Naive thymus-derived CD4-positive, alpha-beta T cell (primary cell): ENCODE measurements at regions not wholly inside any gene's neighbourhood (a gene's known extent, or its start where the extent isn't known, plus 50 kb on each side); places are given as distances from the start of the nearest gene placed in this dataset.

Source experiments
- ATAC-seq: fragments of 150-1000 bp; cut with Tn5 transposase; 2 replicates; pipeline ENCODE4 v1.10.0; 2021; ENCODE audit warnings: mild to moderate bottlenecking, moderate library complexity
- CTCF ChIA-PET: fragments of 350-600 bp; sonication (Branson Sonifier 250); formaldehyde crosslinking; loops from one replicate; lab custom pipeline; 2021; ENCODE audit warnings: antibody characterized with exemption; lab: Charles Lee
- POLR2A ChIA-PET: fragments of 350-600 bp; sonication (Branson Sonifier 250); formaldehyde crosslinking; loops from one replicate; lab custom pipeline; 2021; ENCODE audit warnings: antibody characterized with exemption, inconsistent platforms; lab: Charles Lee
- DNase-seq, 9 donors: peaks; one replicate each; pipeline versions ENCODE4 v3.0.0 to v3.0.0-alpha.2; 2020 to 2022; ENCODE audit warnings: mixed read lengths in 1 of 9
- H3K27ac ChIP-seq: one replicate; pipeline ENCODE4 v1.7.0; 2013; ENCODE audit warnings: mild to moderate bottlenecking, low read depth, low read length, moderate library complexity
- H3K27me3 ChIP-seq, 2 donors: one replicate each; pipeline ENCODE4 v1.7.0; 2013; ENCODE audit warnings: low read length in 2 of 2, mild to moderate bottlenecking in 2 of 2, moderate library complexity in 2 of 2; ENCODE audit not compliant: control insufficient read depth in 2 of 2, insufficient read depth in 2 of 2
- H3K36me3 ChIP-seq, 3 experiments: 1 replicate in 2 of 3; 2 replicates in 1 of 3; pipeline ENCODE4 v1.7.0; 2013; ENCODE audit warnings: low read length in 3 of 3, mild to moderate bottlenecking in 3 of 3, moderate library complexity in 1 of 3; ENCODE audit not compliant: insufficient read depth in 3 of 3, control insufficient read depth in 2 of 3
- H3K4me1 ChIP-seq, 2 donors: one replicate each; pipeline ENCODE4 v1.7.0; 2013; ENCODE audit warnings: low read length in 2 of 2, mild to moderate bottlenecking in 2 of 2, moderate library complexity in 1 of 2; ENCODE audit not compliant: control insufficient read depth in 2 of 2, insufficient read depth in 2 of 2
- H3K4me3 ChIP-seq: 2 replicates; pipeline ENCODE4 v1.7.0; 2013; ENCODE audit warnings: mild to moderate bottlenecking, low read length
- H3K9me3 ChIP-seq, 3 experiments: 1 replicate in 2 of 3; 2 replicates in 1 of 3; pipeline ENCODE4 v1.7.0; 2013; ENCODE audit warnings: low read length in 3 of 3; ENCODE audit not compliant: control insufficient read depth in 2 of 3
- H3K27ac Mint-ChIP-seq, 9 donors: one replicate each; pipeline ENCODE4 v1.8.0; 2020 to 2022; ENCODE audit warnings: mixed read lengths in 9 of 9, mild to moderate bottlenecking in 8 of 9, moderate library complexity in 5 of 9, inconsistent platforms in 2 of 9
- H3K27me3 Mint-ChIP-seq, 5 donors: one replicate each; pipeline ENCODE4 v1.8.0; 2021 to 2022; ENCODE audit warnings: mixed read lengths in 5 of 5, mild to moderate bottlenecking in 1 of 5
- H3K36me3 Mint-ChIP-seq, 5 donors: one replicate each; pipeline ENCODE4 v1.8.0; 2020 to 2022; ENCODE audit warnings: mixed read lengths in 5 of 5, mild to moderate bottlenecking in 3 of 5, inconsistent platforms in 1 of 5
- H3K4me1 Mint-ChIP-seq, 7 donors: one replicate each; pipeline ENCODE4 v1.8.0; 2020 to 2022; ENCODE audit warnings: mixed read lengths in 7 of 7, mild to moderate bottlenecking in 3 of 7, inconsistent platforms in 1 of 7
- H3K4me3 Mint-ChIP-seq, 10 donors: one replicate each; pipeline ENCODE4 v1.8.0; 2020 to 2022; ENCODE audit warnings: mild to moderate bottlenecking in 10 of 10, mixed read lengths in 10 of 10, moderate library complexity in 6 of 10, inconsistent platforms in 2 of 10
- H3K9me3 Mint-ChIP-seq, 11 donors: one replicate each; pipeline ENCODE4 v1.8.0; 2020 to 2022; ENCODE audit warnings: mixed read lengths in 11 of 11, mild to moderate bottlenecking in 4 of 11, inconsistent platforms in 1 of 11, moderate library complexity in 1 of 11
- intact Hi-C, 2 donors: fragments of 100-400 bp; cut with micrococcal nuclease; formaldehyde crosslinking; loops; one replicate each; pipeline ENCODE4 v1.15.1; 2023

GRCh38 chr12:24416423-24417109, 467.1 kb upstream of the SOX5 start:
- no peaks in the 10 kb centered on the region for H3K36me3 Mint-ChIP-seq
- Histone ChIP-seq H3K4me3 (no peak overlapping the region), H3K9me3 (no peaks in the 10 kb centered on the region), H3K4me1 (no peaks in the 10 kb centered on the region), H3K27ac (no peak overlapping the region), H3K27me3 (no peaks in the 10 kb centered on the region), H3K36me3 (no peaks in the 10 kb centered on the region)
- H3K9me3 Mint-ChIP-seq = peaks cover 0 to 6% (median 0%) of the 10 kb centered on the region in 11 donors
- POLR2A ChIA-PET = no interaction called here
- peaks cover 0 to 3% (median 0%) of the 10 kb centered on the region in 5 donors for H3K27me3 Mint-ChIP-seq
- no peak overlapping the region for H3K27ac Mint-ChIP-seq
- H3K4me1 Mint-ChIP-seq = no peaks in the 10 kb centered on the region
- H3K4me3 Mint-ChIP-seq = no peak overlapping the region
- ATAC-seq (no peak), DNase-seq (no peak)
- intact Hi-C loops = no loop called here
- CTCF ChIA-PET = no interaction called here

DNA sequence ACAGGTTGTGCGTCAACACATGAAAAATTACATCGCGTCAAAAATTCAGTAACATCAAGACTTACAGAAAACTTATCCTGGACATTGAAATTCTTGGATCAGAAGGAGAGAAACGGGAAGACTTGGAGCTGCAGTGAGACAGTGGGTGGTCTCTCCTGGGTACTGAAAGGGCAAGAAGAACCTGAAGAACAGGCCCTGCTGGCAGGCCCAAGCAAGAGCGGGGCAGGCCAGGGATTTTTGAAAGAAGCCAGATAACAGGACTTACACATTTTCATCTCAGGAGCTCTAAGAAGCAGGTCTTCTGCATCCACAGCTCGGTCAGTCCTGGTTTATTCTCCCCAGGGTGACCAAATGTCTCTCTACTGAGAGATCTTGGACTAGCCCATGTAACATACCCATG, 466.5 kb upstream of the SOX5 start:
- ChIA-PET POLR2A (no interaction called here), CTCF (no interaction called here)
- ATAC-seq = no peak

GRCh38 chr12:24414480-24414879, 465.0 kb upstream of the SOX5 start:
- Histone ChIP-seq H3K4me3 (no peak overlapping the region), H3K4me1 (no peaks in the 10 kb centered on the region), H3K9me3 (no peaks in the 10 kb centered on the region), H3K27me3 (no peaks in the 10 kb centered on the region), H3K27ac (no peak overlapping the region), H3K36me3 (no peaks in the 10 kb centered on the region)
- Mint-ChIP-seq H3K4me3 (no peak overlapping the region), H3K36me3 (no peaks in the 10 kb centered on the region), H3K27me3 (peaks cover 0 to 4% (median 0%) of the 10 kb centered on the region in 5 donors), H3K4me1 (no peaks in the 10 kb centered on the region), H3K9me3 (peaks cover 0 to 3% (median 0%) of the 10 kb centered on the region in 11 donors), H3K27ac (no peak overlapping the region)
- ChIA-PET CTCF (no interaction called here), POLR2A (no interaction called here)
- intact Hi-C loops = no loop called here
- no peak for ATAC-seq
- DNase-seq = no peak

More for the DNA sequence above, 466.5 kb upstream of the SOX5 start:
- Histone ChIP-seq H3K36me3 (no peaks in the 10 kb centered on the region), H3K4me3 (no peak overlapping the region), H3K27me3 (no peaks in the 10 kb centered on the region), H3K9me3 (no peaks in the 10 kb centered on the region), H3K4me1 (no peaks in the 10 kb centered on the region), H3K27ac (no peak overlapping the region)
- Mint-ChIP-seq H3K27me3 (peaks cover 0 to 3% (median 0%) of the 10 kb centered on the region in 5 donors), H3K9me3 (peaks cover 0 to 3% (median 0%) of the 10 kb centered on the region in 11 donors), H3K36me3 (no peaks in the 10 kb centered on the region), H3K27ac (no peak overlapping the region), H3K4me3 (no peak overlapping the region), H3K4me1 (no peaks in the 10 kb centered on the region)
- intact Hi-C loops = no loop called here
- no peak for DNase-seq

GRCh38 chr12:24411948-24412347, 462.5 kb upstream of the SOX5 start:
- H3K4me3 Mint-ChIP-seq = no peak overlapping the region
- peaks cover 0 to 8% (median 0%) of the 10 kb centered on the region in 5 donors for H3K27me3 Mint-ChIP-seq
- DNase-seq (no peak), ATAC-seq (no peak)
- Histone ChIP-seq H3K27ac (no peak overlapping the region), H3K9me3 (no peaks in the 10 kb centered on the region), H3K36me3 (no peaks in the 10 kb centered on the region), H3K27me3 (no peaks in the 10 kb centered on the region), H3K4me3 (no peak overlapping the region), H3K4me1 (no peaks in the 10 kb centered on the region)
- H3K36me3 Mint-ChIP-seq = no peaks in the 10 kb centered on the region
- intact Hi-C loops = no loop called here
- CTCF ChIA-PET = no interaction called here
- no peak overlapping the region for H3K27ac Mint-ChIP-seq
- peaks cover 0 to 8% (median 0%) of the 10 kb centered on the region in 7 donors for H3K4me1 Mint-ChIP-seq
- H3K9me3 Mint-ChIP-seq = peaks cover 0 to 3% (median 0%) of the 10 kb centered on the region in 11 donors
- POLR2A ChIA-PET = no interaction called here

- Mint-ChIP-seq H3K4me3 (no peak overlapping the region), H3K27me3 (peaks cover 0 to 8% (median 0%) of the 10 kb centered on the region in 5 donors), H3K27ac (no peak overlapping the region), H3K4me1 (peaks cover 0 to 8% (median 0%) of the 10 kb centered on the region in 7 donors), H3K36me3 (no peaks in the 10 kb centered on the region), H3K9me3 (peaks cover 0 to 5% (median 0%) of the 10 kb centered on the region in 11 donors)
- ChIA-PET POLR2A (no interaction called here), CTCF (no interaction called here)
- no peaks in the 10 kb centered on the region for H3K27me3 ChIP-seq
- no peak for DNase-seq
- H3K27ac ChIP-seq = no peak overlapping the region
- H3K4me3 ChIP-seq = no peak overlapping the region
- intact Hi-C loops = no loop called here
- H3K9me3 ChIP-seq = no peaks in the 10 kb centered on the region
- H3K36me3 ChIP-seq = no peaks in the 10 kb centered on the region
- no peaks in the 10 kb centered on the region for H3K4me1 ChIP-seq
- no peak for ATAC-seq
Measured at GRCh38 chr12:24409868-24410267, 460.4 kb upstream of the SOX5 start.

DNA sequence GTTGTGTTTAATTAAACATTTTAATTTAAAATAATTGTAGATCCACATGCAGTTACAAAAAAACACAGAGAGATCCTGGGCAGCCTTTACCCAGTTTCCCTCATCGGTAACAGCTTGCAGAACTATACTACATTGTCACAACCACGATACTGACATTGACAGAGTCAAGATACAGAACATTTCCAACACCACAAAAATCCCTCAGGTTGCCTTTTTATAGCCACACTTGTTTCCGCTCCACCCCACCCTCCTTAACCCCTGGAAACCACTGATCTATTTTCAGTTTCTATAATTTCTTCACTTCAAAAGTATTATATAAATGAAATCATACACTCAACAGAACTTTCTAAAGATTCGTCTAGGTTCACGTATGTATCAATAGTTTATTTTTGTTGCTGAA, 458.8 kb upstream of the SOX5 start:
- ChIA-PET CTCF (no interaction called here), POLR2A (interaction anchor here (0.6 kb wide), 1 partner anchor 165 kb away, joined by 3 read pairs; no protein-coding TSS in a partner anchor)
- peaks cover 0 to 8% (median 0%) of the 10 kb centered on the region in 5 donors for H3K27me3 Mint-ChIP-seq
- Histone ChIP-seq H3K4me3 (no peak overlapping the region), H3K27ac (no peak overlapping the region), H3K27me3 (no peaks in the 10 kb centered on the region), H3K4me1 (no peaks in the 10 kb centered on the region), H3K9me3 (no peaks in the 10 kb centered on the region), H3K36me3 (no peaks in the 10 kb centered on the region)
- no peaks in the 10 kb centered on the region for H3K36me3 Mint-ChIP-seq
- H3K27ac Mint-ChIP-seq = no peak overlapping the region
- H3K4me3 Mint-ChIP-seq = no peak overlapping the region
- DNase-seq = no peak
- H3K9me3 Mint-ChIP-seq = peaks cover 0 to 9% (median 0%) of the 10 kb centered on the region in 11 donors
- intact Hi-C loops = no loop called here
- no peak for ATAC-seq
- peaks cover 0 to 8% (median 0%) of the 10 kb centered on the region in 7 donors for H3K4me1 Mint-ChIP-seq

DNA sequence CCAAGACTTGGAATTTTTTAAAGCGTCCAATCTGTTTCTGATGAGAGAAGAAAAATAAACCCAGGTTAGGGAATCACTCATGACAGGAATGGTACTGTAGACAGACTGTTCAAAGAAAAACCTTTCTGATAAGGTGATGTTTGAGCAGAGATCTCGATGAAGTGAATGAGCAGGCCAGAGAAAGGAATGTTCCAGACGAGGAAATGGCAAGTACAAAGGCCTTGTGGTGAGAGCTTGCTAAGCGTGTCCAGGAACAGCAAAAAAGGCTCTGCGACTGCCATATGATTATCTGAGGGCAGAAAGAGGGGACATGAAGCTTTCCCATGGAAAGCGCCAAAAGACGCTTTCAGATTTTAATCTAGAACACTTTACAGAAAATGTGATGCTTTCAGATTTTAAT, 458.4 kb upstream of the SOX5 start:
- no peak overlapping the region for H3K27ac ChIP-seq
- no peak overlapping the region for H3K4me3 ChIP-seq
- no peak for ATAC-seq
- DNase-seq = no peak
- peaks cover 0 to 9% (median 0%) of the 10 kb centered on the region in 11 donors for H3K9me3 Mint-ChIP-seq
- H3K27me3 ChIP-seq = no peaks in the 10 kb centered on the region
- ChIA-PET POLR2A (interaction anchor here (0.6 kb wide), 1 partner anchor 165 kb away, joined by 3 read pairs; no protein-coding TSS in a partner anchor), CTCF (no interaction called here)
- no peaks in the 10 kb centered on the region for H3K36me3 Mint-ChIP-seq
- peaks cover 0 to 8% (median 0%) of the 10 kb centered on the region in 7 donors for H3K4me1 Mint-ChIP-seq
- no peaks in the 10 kb centered on the region for H3K9me3 ChIP-seq
- H3K36me3 ChIP-seq = no peaks in the 10 kb centered on the region
- peaks cover 0 to 10% (median 0%) of the 10 kb centered on the region in 5 donors for H3K27me3 Mint-ChIP-seq
- H3K4me1 ChIP-seq = no peaks in the 10 kb centered on the region
- intact Hi-C loops = no loop called here
- H3K27ac Mint-ChIP-seq = no peak overlapping the region
- no peak overlapping the region for H3K4me3 Mint-ChIP-seq
